HCT116 (cell line): ENCODE measurements at regions not wholly inside any gene's neighbourhood (a gene's known extent, or its start where the extent isn't known, plus 50 kb on each side); places are given as distances from the start of the nearest gene placed in this dataset.

Experiments
- ATAC-seq: fragments of 200-7000 bp; cut with Tn5 transposase; 2 replicates; pipeline ENCODE4 v1.9.1; 2020; ENCODE audit warnings: mild to moderate bottlenecking, moderate library complexity
- BruUV-seq: library from RNA; stranded (reverse); fragments of 400-500 nt; replicated peaks from 2 replicates; lab custom pipeline; 2021; lab: Mats Ljungman, UMichigan
- CTCF ChIA-PET: fragments of 300-600 bp; sonication (Branson Sonifier 250); formaldehyde crosslinking; loops from one replicate; lab custom pipeline; 2021; ENCODE audit warnings: antibody characterized with exemption; lab: Charles Lee
- POLR2A ChIA-PET: fragments of 300-600, 350-600 bp; sonication (Branson Sonifier 250); formaldehyde crosslinking; loops from one replicate; lab custom pipeline; 2021; ENCODE audit warnings: antibody characterized with exemption; lab: Charles Lee
- RAD21 ChIA-PET, 2 experiments: fragments of 300-600 bp; sonication (Branson Sonifier 250); formaldehyde crosslinking; loops; one replicate each; lab custom pipeline; 2023; ENCODE audit warnings: low total read pairs in 2 of 2; ENCODE audit not compliant: uncharacterized antibody in 2 of 2, unreplicated experiment in 2 of 2, low non-redundant PET in 1 of 2; lab: Charles Lee
- DNase-seq: peaks from one replicate; pipeline ENCODE4 v3.0.0-alpha.2; 2010; ENCODE audit warnings: low read depth, low spot score
- H2AFZ ChIP-seq: fragments of 200-600 bp; shearing (Covaris generic), sonication (generic); 2 replicates; pipeline ENCODE4 v1.6.1; 2017; ENCODE audit warnings: low read depth, mixed run types, mixed read lengths, antibody characterized with exemption, low read length; ENCODE audit not compliant: poor library complexity, severe bottlenecking
- H3K27ac ChIP-seq: 2 replicates; pipeline ENCODE4 v1.5.1; 2012; ENCODE audit warnings: low read depth, low read length
- H3K27me3 ChIP-seq: fragments of 200-600 bp; sonication (generic); 2 replicates; pipeline ENCODE4 v1.6.1; 2016; ENCODE audit warnings: mixed run types, low read length, mixed read lengths; ENCODE audit not compliant: insufficient read depth
- H3K36me3 ChIP-seq, 2 experiments: fragments of 200-500 bp in 1 of 2; fragments of 200-600 bp in 1 of 2; sonication (Bioruptor generic) in 1 of 2; sonication (generic) in 1 of 2; 2 replicates each; pipeline versions ENCODE4 v1.5.1 to v1.6.1; 2014 to 2016; ENCODE audit warnings: low read length in 2 of 2, inconsistent platforms in 1 of 2, mixed read lengths in 1 of 2, mixed run types in 1 of 2; ENCODE audit not compliant: insufficient read depth in 2 of 2, control insufficient read depth in 1 of 2
- H3K4me1 ChIP-seq, 2 experiments: fragments of 200-600 bp in 1 of 2; sonication (generic) in 1 of 2; 2 replicates each; pipeline versions ENCODE4 v1.5.1 to v1.6.1; 2012 to 2017; ENCODE audit warnings: low read length in 2 of 2, inconsistent platforms in 1 of 2, mild to moderate bottlenecking in 1 of 2, mixed read lengths in 1 of 2, mixed run types in 1 of 2, moderate library complexity in 1 of 2; ENCODE audit not compliant: insufficient read depth in 2 of 2, control insufficient read depth in 1 of 2
- H3K4me2 ChIP-seq: fragments of 200-600 bp; sonication (generic); 2 replicates; pipeline ENCODE4 v1.6.1; 2017; ENCODE audit warnings: mixed run types, low read length, mixed read lengths
- H3K4me3 ChIP-seq, 2 experiments: fragments of 200-600 bp in 1 of 2; sonication (generic) in 1 of 2; replicated peaks in 1 of 2; 2 replicates each; pipeline ENCODE4 v1.5.1; 2011 to 2016; ENCODE audit warnings: low read length in 2 of 2, control low read depth in 1 of 2, low read depth in 1 of 2, mild to moderate bottlenecking in 1 of 2, mixed read lengths in 1 of 2, mixed run types in 1 of 2
- H3K79me2 ChIP-seq: fragments of 200-600 bp; sonication (generic); 2 replicates; pipeline ENCODE4 v1.6.1; 2017; ENCODE audit warnings: mild to moderate bottlenecking, mixed run types, low read length, moderate library complexity, mixed read lengths; ENCODE audit not compliant: insufficient read depth
- H3K9ac ChIP-seq: fragments of 200-600 bp; sonication (generic); 2 replicates; pipeline ENCODE4 v1.6.1; 2016; ENCODE audit warnings: low read length, mixed read lengths
- H3K9me2 ChIP-seq: fragments of 200-600 bp; sonication (generic), shearing (Covaris generic); 2 replicates; pipeline ENCODE4 v1.6.1; 2017; ENCODE audit warnings: mixed run types, mild to moderate bottlenecking, moderate library complexity; ENCODE audit not compliant: insufficient read depth
- H3K9me3 ChIP-seq, 2 experiments: fragments of 200-500 bp in 1 of 2; fragments of 200-600 bp in 1 of 2; sonication (Bioruptor generic) in 1 of 2; sonication (generic) in 1 of 2; 2 replicates each; pipeline ENCODE4 v1.6.1; 2014 to 2017; ENCODE audit warnings: low read length in 2 of 2, mixed read lengths in 2 of 2, inconsistent platforms in 1 of 2, low read depth in 1 of 2, mild to moderate bottlenecking in 1 of 2, mixed run types in 1 of 2, moderate library complexity in 1 of 2; ENCODE audit not compliant: control insufficient read depth in 1 of 2, insufficient read depth in 1 of 2
- H4K20me1 ChIP-seq: fragments of 200-600 bp; sonication (generic), shearing (Covaris generic); 2 replicates; pipeline ENCODE4 v1.6.1; 2017; ENCODE audit warnings: mixed run types, mild to moderate bottlenecking, moderate library complexity; ENCODE audit not compliant: insufficient read depth
- CBX3 ChIP-seq: IDR thresholded peaks from 2 replicates; pipeline ENCODE4 v1.6.1; 2012; ENCODE audit warnings: low read depth
- CEBPB ChIP-seq: IDR thresholded peaks from 2 replicates; pipeline ENCODE4 v1.6.1; 2012; ENCODE audit warnings: low read depth
- CTCF ChIP-seq, 3 experiments: fragments of 200-600 bp in 1 of 3; sonication (generic) in 1 of 3; IDR thresholded peaks in 2 of 3; conservative IDR thresholded peaks in 1 of 3; 2 replicates each; pipeline ENCODE4 v1.5.1; 2012 to 2017; ENCODE audit warnings: low read depth in 2 of 3, low read length in 2 of 3, antibody characterized with exemption in 1 of 3, borderline replicate concordance in 1 of 3, control low read depth in 1 of 3, mild to moderate bottlenecking in 1 of 3, mixed read lengths in 1 of 3, mixed run types in 1 of 3, moderate library complexity in 1 of 3; ENCODE audit not compliant: insufficient read depth in 1 of 3
- EGR1 ChIP-seq: IDR thresholded peaks from 2 replicates; pipeline ENCODE4 v1.6.1; 2012; ENCODE audit warnings: low read depth
- ELF1 ChIP-seq: IDR thresholded peaks from 2 replicates; pipeline ENCODE4 v1.6.1; 2012; ENCODE audit warnings: low read depth, borderline replicate concordance
- EZH2 ChIP-seq: fragments of 200-600 bp; sonication (generic); IDR thresholded peaks from 2 replicates; pipeline ENCODE4 v1.6.1; 2017; ENCODE audit warnings: antibody characterized with exemption, mixed run types
- EZH2phosphoT487 ChIP-seq: fragments of 200-600 bp; IDR thresholded peaks from 2 replicates; pipeline ENCODE4 v1.6.1; 2018; ENCODE audit warnings: antibody characterized with exemption, borderline replicate concordance
- FOSL1 ChIP-seq: IDR thresholded peaks from 2 replicates; pipeline ENCODE4 v1.6.1; 2012; ENCODE audit warnings: low read depth
- JUND ChIP-seq: IDR thresholded peaks from 2 replicates; pipeline ENCODE4 v1.6.1; 2012
- MAX ChIP-seq: IDR thresholded peaks from 2 replicates; pipeline ENCODE4 v1.6.1; 2012
- POLR2A ChIP-seq: IDR thresholded peaks from 2 replicates; pipeline ENCODE4 v1.7.0; 2011; ENCODE audit warnings: borderline replicate concordance; ENCODE audit not compliant: insufficient read depth, insufficient read length; ENCODE audit errors: extremely low read depth
- POLR2AphosphoS5 ChIP-seq: IDR thresholded peaks from 2 replicates; pipeline ENCODE4 v1.6.1; 2011; ENCODE audit warnings: mild to moderate bottlenecking, low read depth, low read length, moderate library complexity
- RAD21 ChIP-seq: IDR thresholded peaks from 2 replicates; pipeline ENCODE4 v1.6.1; 2012; ENCODE audit warnings: low read depth, mild to moderate bottlenecking
- SIN3A ChIP-seq: IDR thresholded peaks from 2 replicates; pipeline ENCODE4 v1.6.1; 2012; ENCODE audit warnings: low read depth
- SRF ChIP-seq: IDR thresholded peaks from 2 replicates; pipeline ENCODE4 v1.6.1; 2012; ENCODE audit warnings: low read depth
- TCF7L2 ChIP-seq: IDR thresholded peaks from 2 replicates; pipeline ENCODE4 v1.7.0; 2011; ENCODE audit warnings: borderline replicate concordance, inconsistent platforms; ENCODE audit not compliant: insufficient read depth, insufficient read length; ENCODE audit errors: extremely low read depth
- YY1 ChIP-seq: IDR thresholded peaks from 2 replicates; pipeline ENCODE4 v1.6.1; 2011; ENCODE audit warnings: low read length, low read depth, moderate library complexity, mild to moderate bottlenecking; ENCODE audit not compliant: insufficient replicate concordance; ENCODE audit errors: extremely low read depth
- ZFX ChIP-seq: fragments of 450-650 bp; IDR thresholded peaks from 2 replicates; pipeline ENCODE4 v1.6.1; 2017
- ZNF274 ChIP-seq: fragments of 200-500 bp; sonication (Bioruptor generic); IDR thresholded peaks from 2 replicates; pipeline ENCODE4 v1.6.1; 2014; ENCODE audit warnings: mild to moderate bottlenecking, low read depth, low read length, inconsistent platforms
- intact Hi-C: fragments of 100-400 bp; cut with micrococcal nuclease; formaldehyde crosslinking; loops from 2 replicates; pipeline ENCODE4 v1.10.0; 2022
- TF ChIP-seq, protein P1 (sequence below): IDR thresholded peaks from 2 replicates; pipeline ENCODE4 v1.6.1; 2011; ENCODE audit warnings: mild to moderate bottlenecking, low read length, moderate library complexity; ENCODE audit not compliant: insufficient replicate concordance; ENCODE audit errors: extremely low read depth

DNA sequence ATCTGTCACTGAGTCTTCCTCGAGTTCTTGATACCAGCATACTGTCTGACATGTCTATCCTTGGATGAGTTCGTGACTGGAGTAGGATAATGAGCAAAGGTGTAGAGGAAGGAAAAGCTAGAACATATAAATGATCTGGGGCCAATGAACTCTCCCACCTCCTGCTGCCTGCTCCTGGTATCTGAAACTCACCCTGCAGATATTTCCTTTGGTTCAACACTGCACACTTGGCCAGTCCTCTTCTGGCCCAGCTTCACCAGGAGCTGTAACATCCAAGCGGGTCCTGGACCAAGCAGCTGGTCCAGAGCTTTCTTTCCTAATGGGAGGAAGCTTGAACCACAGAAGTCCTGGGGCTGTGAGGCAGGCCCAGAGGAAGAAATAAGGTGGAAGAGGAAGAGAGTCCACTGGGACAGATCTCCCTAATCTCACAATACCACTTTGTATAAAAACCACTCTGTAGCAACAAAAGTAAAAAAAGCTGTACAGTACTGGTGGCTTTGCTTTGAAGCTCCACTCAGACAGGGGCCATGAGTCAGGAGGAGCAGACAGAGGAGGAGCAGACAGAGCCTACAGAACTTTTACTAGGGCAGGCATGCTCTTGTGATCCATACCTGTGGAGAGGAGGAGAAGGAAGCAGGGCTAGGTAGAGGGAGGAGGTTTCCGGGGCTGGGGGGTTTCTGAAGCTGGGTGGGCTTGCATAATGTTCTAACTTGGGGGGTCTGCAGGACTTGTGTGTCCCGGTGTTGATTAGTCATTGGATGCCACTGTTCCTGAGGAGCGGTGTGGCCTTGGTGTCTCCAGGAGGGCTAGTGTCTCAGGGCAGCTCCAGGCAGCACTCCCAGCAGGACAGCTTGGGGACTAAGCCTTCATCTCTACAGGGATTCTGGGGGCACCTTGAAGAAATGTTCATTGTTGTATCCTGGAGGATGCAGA, 166.9 kb downstream of the ABHD5 start:
- no peaks in the 10 kb centered on the region for H3K36me3 ChIP-seq
- H3K9me3 ChIP-seq = no peaks in the 10 kb centered on the region
- POLR2A ChIA-PET = no interaction called here
- H3K4me2 ChIP-seq = no peak overlapping the region
- H3K27me3 ChIP-seq = peaks cover 31% of the 10 kb centered on the region; the same call in 1 of the 2 replicates
- H3K9ac ChIP-seq = no peak overlapping the region
- intact Hi-C loops = no loop called here
- no peak overlapping the region for H3K27ac ChIP-seq
- TF ChIP-seq MAX (no peak), RAD21 (no peak), EZH2 (no peak), CBX3 (no peak), CEBPB (no peak), FOSL1 (no peak), ZNF274 (no peak), JUND (no peak), POLR2A (no peak), EGR1 (no peak), TCF7L2 (no peak), SIN3A (no peak), CTCF (IDR thresholded peaks at IDR 0.05 in 2 of 3, conservative IDR thresholded peaks at IDR 0.05 in 1 of 3; ENCODE audit: borderline replicate concordance in 1 of 3, insufficient read depth in 1 of 3, low read depth in 2 of 3, low read length in 2 of 3) (no peak), POLR2AphosphoS5 (no peak), YY1 (no peak), ZFX (no peak), ELF1 (no peak), SRF (no peak), EZH2phosphoT487 (no peak)
- TF ChIP-seq, protein P1, sequence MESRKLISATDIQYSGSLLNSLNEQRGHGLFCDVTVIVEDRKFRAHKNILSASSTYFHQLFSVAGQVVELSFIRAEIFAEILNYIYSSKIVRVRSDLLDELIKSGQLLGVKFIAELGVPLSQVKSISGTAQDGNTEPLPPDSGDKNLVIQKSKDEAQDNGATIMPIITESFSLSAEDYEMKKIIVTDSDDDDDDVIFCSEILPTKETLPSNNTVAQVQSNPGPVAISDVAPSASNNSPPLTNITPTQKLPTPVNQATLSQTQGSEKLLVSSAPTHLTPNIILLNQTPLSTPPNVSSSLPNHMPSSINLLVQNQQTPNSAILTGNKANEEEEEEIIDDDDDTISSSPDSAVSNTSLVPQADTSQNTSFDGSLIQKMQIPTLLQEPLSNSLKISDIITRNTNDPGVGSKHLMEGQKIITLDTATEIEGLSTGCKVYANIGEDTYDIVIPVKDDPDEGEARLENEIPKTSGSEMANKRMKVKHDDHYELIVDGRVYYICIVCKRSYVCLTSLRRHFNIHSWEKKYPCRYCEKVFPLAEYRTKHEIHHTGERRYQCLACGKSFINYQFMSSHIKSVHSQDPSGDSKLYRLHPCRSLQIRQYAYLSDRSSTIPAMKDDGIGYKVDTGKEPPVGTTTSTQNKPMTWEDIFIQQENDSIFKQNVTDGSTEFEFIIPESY = no peak
- TF ChIP-seq, all 23 proteins: peak for 0
- no peaks in the 10 kb centered on the region for H3K9me2 ChIP-seq
- no peaks in the 10 kb centered on the region for H4K20me1 ChIP-seq
- no TSS peak for BruUV-seq
- ATAC-seq (no peak), DNase-seq (no peak)
- ChIA-PET CTCF (no interaction called here), RAD21 (interaction anchor here in 1 of 2 experiments (0.7 kb wide), 1 partner anchor 67 kb away, joined by 3 read pairs; no protein-coding TSS in a partner anchor)
- H3K4me1 ChIP-seq = 0 out of 4 replicates have a peak, but pooled peaks cover 0 to 2% of the 10 kb centered on the region in 2 experiments
- H2AFZ ChIP-seq = no peak overlapping the region
- H3K4me3 ChIP-seq = no peak overlapping the region
- no peaks in the 10 kb centered on the region for H3K79me2 ChIP-seq
